ENCODE measurements at regions not wholly inside any gene's neighbourhood (a gene's known extent, or its start where the extent isn't known, plus 50 kb on each side); places are given as distances from the start of the nearest gene placed in this dataset.

- Histone ChIP-seq H3K36me3 (ENCODE audit: control insufficient read depth, insufficient read depth, low read length) (no peaks in the 10 kb centered on the region), H3K27me3 (ENCODE audit: control insufficient read depth, insufficient read depth, low read length) (no peaks in the 10 kb centered on the region), H3K4me3 (ENCODE audit: low read depth, low read length) (no peak overlapping the region)
- no peak for DNase-seq (ENCODE audit: low read depth)
- no peak for TF ChIP-seq CTCF (IDR thresholded peaks at IDR 0.05; ENCODE audit: insufficient read depth, low read length, poor library complexity, severe bottlenecking)
These were observed 501.8 kb downstream of the GATA3 start for GRCh38 chr10:8556321-8556720.

GRCh38 chr10:8563478-8563877 lies 509.0 kb downstream of the GATA3 start:
- no peaks in the 10 kb centered on the region for H3K27me3 ChIP-seq (ENCODE audit: control insufficient read depth, insufficient read depth, low read length)
- DNase-seq (ENCODE audit: low read depth): no peak
- TF ChIP-seq CTCF (IDR thresholded peaks at IDR 0.05; ENCODE audit: insufficient read depth, low read length, poor library complexity, severe bottlenecking): no peak

GRCh38 chr10:8566737-8567136 lies 512.2 kb downstream of the GATA3 start:
- Histone ChIP-seq H3K27me3 (ENCODE audit: control insufficient read depth, insufficient read depth, low read length) (no peaks in the 10 kb centered on the region), H3K36me3 (ENCODE audit: control insufficient read depth, insufficient read depth, low read length) (no peaks in the 10 kb centered on the region), H3K4me3 (ENCODE audit: low read depth, low read length) (no peak overlapping the region)
- DNase-seq (ENCODE audit: low read depth): no peak
- no peak for TF ChIP-seq CTCF (IDR thresholded peaks at IDR 0.05; ENCODE audit: insufficient read depth, low read length, poor library complexity, severe bottlenecking)

More at GRCh38 chr10:8563478-8563877, 509.0 kb downstream of the GATA3 start:
- no peaks in the 10 kb centered on the region for H3K36me3 ChIP-seq (ENCODE audit: control insufficient read depth, insufficient read depth, low read length)
- H3K4me3 ChIP-seq (ENCODE audit: low read depth, low read length): no peak overlapping the region

GRCh38 chr10:8568401-8568800 lies 513.9 kb downstream of the GATA3 start:
- H3K27me3 ChIP-seq (ENCODE audit: control insufficient read depth, insufficient read depth, low read length): no peaks in the 10 kb centered on the region
- DNase-seq (ENCODE audit: low read depth): no peak
- TF ChIP-seq CTCF (IDR thresholded peaks at IDR 0.05; ENCODE audit: insufficient read depth, low read length, poor library complexity, severe bottlenecking): no peak
- no peaks in the 10 kb centered on the region for H3K36me3 ChIP-seq (ENCODE audit: control insufficient read depth, insufficient read depth, low read length)
- H3K4me3 ChIP-seq (ENCODE audit: low read depth, low read length): no peak overlapping the region

GRCh38 chr10:8575620-8576019 lies 521.1 kb downstream of the GATA3 start:
- no peak for TF ChIP-seq CTCF (IDR thresholded peaks at IDR 0.05; ENCODE audit: insufficient read depth, low read length, poor library complexity, severe bottlenecking)
- Histone ChIP-seq H3K27me3 (ENCODE audit: control insufficient read depth, insufficient read depth, low read length) (no peaks in the 10 kb centered on the region), H3K36me3 (ENCODE audit: control insufficient read depth, insufficient read depth, low read length) (no peaks in the 10 kb centered on the region), H3K4me3 (ENCODE audit: low read depth, low read length) (no peak overlapping the region)
- DNase-seq (ENCODE audit: low read depth): no peak

- Histone ChIP-seq H3K4me3 (ENCODE audit: low read depth, low read length) (no peak overlapping the region), H3K27me3 (ENCODE audit: control insufficient read depth, insufficient read depth, low read length) (no peaks in the 10 kb centered on the region), H3K36me3 (ENCODE audit: control insufficient read depth, insufficient read depth, low read length) (no peaks in the 10 kb centered on the region)
- DNase-seq (ENCODE audit: low read depth): no peak
- TF ChIP-seq CTCF (IDR thresholded peaks at IDR 0.05; ENCODE audit: insufficient read depth, low read length, poor library complexity, severe bottlenecking): no peak
These were observed 521.8 kb downstream of the GATA3 start for GRCh38 chr10:8576281-8576680.

Data from kidney epithelial cell (primary cell).